Spleen (tissue), 11 donors: ENCODE measurements at regions not wholly inside any gene's neighbourhood (a gene's known extent, or its start where the extent isn't known, plus 50 kb on each side); places are given as distances from the start of the nearest gene placed in this dataset.

Experiments
- DNase-seq: peaks from one replicate; pipeline ENCODE4 v3.0.0-alpha.2; 2020
- H3K27ac ChIP-seq, 8 donors: fragments of 200-600 bp; sonication (generic) in 7 of 8; 1 replicate in 4 of 8; 2 replicates in 4 of 8; pipeline versions ENCODE4 v1.5.0 to v1.8.0; 2016 to 2021; ENCODE audit warnings: inconsistent platforms in 4 of 8, mild to moderate bottlenecking in 4 of 8, moderate library complexity in 1 of 8
- H3K27me3 ChIP-seq, 7 donors: fragments of 200-600 bp; sonication (generic) in 6 of 7; replicated peaks in 1 of 7; 1 replicate in 4 of 7; 2 replicates in 3 of 7; pipeline versions ENCODE4 v1.5.0 to v1.8.0; 2016 to 2021; ENCODE audit warnings: inconsistent platforms in 3 of 7, mild to moderate bottlenecking in 1 of 7
- H3K36me3 ChIP-seq, 6 donors: fragments of 200-600 bp; sonication (generic) in 5 of 6; 1 replicate in 4 of 6; 2 replicates in 2 of 6; pipeline versions ENCODE4 v1.5.0 to v1.8.0; 2016 to 2021; ENCODE audit warnings: inconsistent platforms in 2 of 6
- H3K4me1 ChIP-seq, 6 donors: fragments of 200-600 bp; sonication (generic) in 5 of 6; 1 replicate in 3 of 6; 2 replicates in 3 of 6; pipeline versions ENCODE4 v1.5.0 to v1.8.0; 2016 to 2021; ENCODE audit warnings: inconsistent platforms in 3 of 6
- H3K4me3 ChIP-seq, 8 donors: fragments of 200-600 bp; sonication (generic) in 7 of 8; 1 replicate in 4 of 8; 2 replicates in 4 of 8; pipeline versions ENCODE4 v1.5.0 to v1.8.0; 2016 to 2021; ENCODE audit warnings: inconsistent platforms in 4 of 8, mild to moderate bottlenecking in 4 of 8, moderate library complexity in 2 of 8
- H3K9me3 ChIP-seq, 8 donors: fragments of 200-600 bp; sonication (generic) in 7 of 8; 1 replicate in 4 of 8; 2 replicates in 4 of 8; pipeline versions ENCODE4 v1.5.0 to v1.8.0; 2016 to 2021; ENCODE audit warnings: inconsistent platforms in 4 of 8
- POLR2A ChIP-seq, 3 donors: fragments of 450-650 bp; IDR thresholded peaks; one replicate each; pipeline ENCODE4 v1.5.1; 2017; ENCODE audit warnings: antibody characterized with exemption in 3 of 3, mild to moderate bottlenecking in 1 of 3
- POLR2AphosphoS5 ChIP-seq, 3 donors: sonication (generic); formaldehyde crosslinking; IDR thresholded peaks; one replicate each; pipeline ENCODE4 v1.5.1; 2017; ENCODE audit warnings: antibody characterized with exemption in 3 of 3
- WGBS, 5 donors: extraction: QIAGEN DNeasy Blood & Tissue Kit in 3 of 5; methylation state at CpG; one replicate each; pipeline versions ENCODE4 v1.1.5 to v1.1.7; 2013 to 2018; 5-methylcytosine and 5-hydroxymethylcytosine counted together
- intact Hi-C: fragments of 100-400 bp; cut with DNase I; formaldehyde crosslinking; loops from one replicate; pipeline ENCODE4 v1.15.0; 2023; ENCODE audit warnings: low total_unique reads
- TF ChIP-seq, protein P1 (sequence below), 11 experiments: fragments of 200-600 bp in 7 of 11; fragments of 450-650 bp in 4 of 11; sonication (generic) in 4 of 11; IDR thresholded peaks in 8 of 11; conservative IDR thresholded peaks in 3 of 11; 1 replicate in 7 of 11; 2 replicates in 4 of 11; pipeline versions ENCODE4 v1.4.0 to v1.8.0; 2016 to 2021; ENCODE audit warnings: antibody characterized with exemption in 11 of 11, inconsistent platforms in 4 of 11, mild to moderate bottlenecking in 1 of 11
- donor health status: healthy with polysubstance abuse.
- donor health status: DM: no; HTN: no; CAD: no; lungs with moderate emphysema.
- donor health status: DM: no; HTN: no; CAD: no.
- donor health status: Bipolar disorder and iron deficiency.
- donor health status: healthy.
- donor health status: DM: no; HTN: no; CAD: no.
- donor health status: DM: yes; HTN: yes; CAD: no.

DNA sequence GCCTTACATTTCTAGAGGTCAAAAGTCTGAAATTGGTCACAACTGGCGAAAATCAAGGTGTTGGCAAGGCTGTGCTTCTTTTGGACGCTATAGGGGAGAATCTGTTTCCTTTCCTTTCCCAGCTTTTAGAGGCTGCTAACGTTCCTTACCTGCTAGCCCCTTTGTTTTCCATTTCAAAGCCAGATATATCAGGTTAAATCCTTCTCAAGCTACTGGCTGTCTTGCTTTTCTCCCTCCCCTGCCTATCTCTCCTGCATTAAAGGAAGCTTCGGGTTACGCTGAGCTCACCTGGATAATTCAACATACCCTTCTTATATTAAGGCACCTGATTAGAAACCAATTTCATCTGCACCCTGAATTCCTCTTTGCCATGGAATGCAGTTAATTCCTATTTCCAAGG, 1569.7 kb upstream of the SLC10A2 start:
- intact Hi-C loops = no loop called here
- H3K27ac ChIP-seq = no peak overlapping the region
- DNase-seq = no peak
- WGBS, 5 donors = 63 to 80% (median 71%) methylated on average over 5 of the region's 5 CpGs
- H3K4me1 ChIP-seq = no peaks in the 10 kb centered on the region
- no peaks in the 10 kb centered on the region for H3K9me3 ChIP-seq
- TF ChIP-seq POLR2AphosphoS5 (IDR thresholded peaks at IDR 0.05) = no peak
- TF ChIP-seq, protein P1, sequence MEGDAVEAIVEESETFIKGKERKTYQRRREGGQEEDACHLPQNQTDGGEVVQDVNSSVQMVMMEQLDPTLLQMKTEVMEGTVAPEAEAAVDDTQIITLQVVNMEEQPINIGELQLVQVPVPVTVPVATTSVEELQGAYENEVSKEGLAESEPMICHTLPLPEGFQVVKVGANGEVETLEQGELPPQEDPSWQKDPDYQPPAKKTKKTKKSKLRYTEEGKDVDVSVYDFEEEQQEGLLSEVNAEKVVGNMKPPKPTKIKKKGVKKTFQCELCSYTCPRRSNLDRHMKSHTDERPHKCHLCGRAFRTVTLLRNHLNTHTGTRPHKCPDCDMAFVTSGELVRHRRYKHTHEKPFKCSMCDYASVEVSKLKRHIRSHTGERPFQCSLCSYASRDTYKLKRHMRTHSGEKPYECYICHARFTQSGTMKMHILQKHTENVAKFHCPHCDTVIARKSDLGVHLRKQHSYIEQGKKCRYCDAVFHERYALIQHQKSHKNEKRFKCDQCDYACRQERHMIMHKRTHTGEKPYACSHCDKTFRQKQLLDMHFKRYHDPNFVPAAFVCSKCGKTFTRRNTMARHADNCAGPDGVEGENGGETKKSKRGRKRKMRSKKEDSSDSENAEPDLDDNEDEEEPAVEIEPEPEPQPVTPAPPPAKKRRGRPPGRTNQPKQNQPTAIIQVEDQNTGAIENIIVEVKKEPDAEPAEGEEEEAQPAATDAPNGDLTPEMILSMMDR (IDR thresholded peaks at IDR 0.05 in 8 of 11, conservative IDR thresholded peaks at IDR 0.05 in 3 of 11) = no peak
- no peak for TF ChIP-seq POLR2A (IDR thresholded peaks at IDR 0.05)
- no peak overlapping the region for H3K4me3 ChIP-seq
- H3K36me3 ChIP-seq = no peaks in the 10 kb centered on the region
- H3K27me3 ChIP-seq = no peaks in the 10 kb centered on the region

DNA sequence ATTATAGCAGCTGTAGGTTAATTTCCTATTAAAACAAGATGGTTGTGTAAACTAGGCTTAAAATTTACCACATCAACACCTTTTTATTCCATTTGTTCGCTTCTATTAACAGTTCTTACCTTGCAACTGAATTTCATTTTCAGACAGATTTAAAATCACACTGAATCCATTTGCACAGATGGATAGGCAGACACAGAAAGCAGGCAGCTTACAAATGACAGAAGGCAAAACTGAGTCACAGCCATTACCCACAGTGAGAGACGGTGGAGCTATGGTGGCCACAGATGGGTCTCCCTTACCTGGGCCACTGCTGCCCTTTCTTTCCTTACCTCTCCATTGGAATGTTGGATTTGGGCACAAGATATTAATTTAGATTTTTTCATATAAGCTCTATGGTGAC, 1567.8 kb upstream of the SLC10A2 start:
- Histone ChIP-seq H3K9me3 (no peaks in the 10 kb centered on the region), H3K4me3 (no peak overlapping the region), H3K27me3 (no peaks in the 10 kb centered on the region), H3K27ac (no peak overlapping the region), H3K36me3 (no peaks in the 10 kb centered on the region), H3K4me1 (no peaks in the 10 kb centered on the region)
- intact Hi-C loops = no loop called here
- 82 to 91% (median 86%) methylated on average over 2 of the region's 2 CpGs for WGBS, 5 donors
- no peak for TF ChIP-seq POLR2A (IDR thresholded peaks at IDR 0.05)
- TF ChIP-seq POLR2AphosphoS5 (IDR thresholded peaks at IDR 0.05) = no peak
- TF ChIP-seq, protein P1 (IDR thresholded peaks at IDR 0.05 in 8 of 11, conservative IDR thresholded peaks at IDR 0.05 in 3 of 11) = no peak
- no peak for DNase-seq

DNA sequence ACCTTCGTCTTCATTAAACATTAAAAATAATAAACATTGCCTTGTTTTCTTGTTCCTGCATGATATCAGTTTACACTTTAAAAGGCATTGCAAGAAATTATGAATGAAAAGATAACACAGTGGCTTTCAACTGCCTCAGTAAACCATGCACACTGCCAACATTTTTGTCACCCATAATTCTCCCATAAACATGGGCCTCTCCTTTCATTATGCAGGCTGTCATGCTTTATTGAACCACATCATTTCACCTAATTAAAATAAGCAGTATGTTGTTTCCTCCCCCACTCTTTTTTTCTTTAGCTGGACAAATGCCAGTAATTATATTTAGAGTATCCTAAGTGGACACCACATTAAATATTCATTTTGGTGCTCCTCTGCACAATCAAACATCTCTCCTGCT, 1566.5 kb upstream of the SLC10A2 start:
- no peaks in the 10 kb centered on the region for H3K9me3 ChIP-seq
- no peak overlapping the region for H3K27ac ChIP-seq
- H3K27me3 ChIP-seq = no peaks in the 10 kb centered on the region
- no peaks in the 10 kb centered on the region for H3K4me1 ChIP-seq
- no peak overlapping the region for H3K4me3 ChIP-seq
- TF ChIP-seq POLR2AphosphoS5 (IDR thresholded peaks at IDR 0.05) (no peak), POLR2A (IDR thresholded peaks at IDR 0.05) (no peak)
- TF ChIP-seq, protein P1 (IDR thresholded peaks at IDR 0.05 in 8 of 11, conservative IDR thresholded peaks at IDR 0.05 in 3 of 11) = no peak
- DNase-seq = no peak
- WGBS, 5 donors = 56 to 88% (median 81%) methylated on average over 1 of the region's 1 CpG
- intact Hi-C loops = no loop called here
- no peaks in the 10 kb centered on the region for H3K36me3 ChIP-seq

DNA sequence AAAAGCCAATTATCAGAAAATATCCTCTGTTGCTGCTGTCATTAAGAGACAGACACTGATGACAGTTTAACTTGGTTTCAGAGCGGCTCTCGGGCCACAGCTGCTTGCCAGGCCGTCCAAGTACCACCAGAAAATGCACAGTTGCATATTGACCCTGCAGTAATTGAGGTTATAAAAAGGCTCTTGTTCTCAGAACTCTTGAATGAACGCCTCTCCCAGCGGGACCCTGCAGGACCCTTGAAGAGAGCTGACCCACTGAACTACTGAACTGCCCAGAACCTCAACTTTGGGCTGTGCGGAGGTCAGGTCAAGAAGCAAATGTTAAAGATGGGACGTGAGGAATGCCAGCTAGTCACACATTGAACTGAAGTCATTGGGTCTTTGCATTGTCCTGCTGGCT, 1559.0 kb upstream of the SLC10A2 start:
- TF ChIP-seq POLR2AphosphoS5 (IDR thresholded peaks at IDR 0.05) (no peak), POLR2A (IDR thresholded peaks at IDR 0.05) (no peak)
- TF ChIP-seq, protein P1 (IDR thresholded peaks at IDR 0.05 in 8 of 11, conservative IDR thresholded peaks at IDR 0.05 in 3 of 11) = no peak
- Histone ChIP-seq H3K4me3 (no peak overlapping the region), H3K4me1 (no peaks in the 10 kb centered on the region), H3K36me3 (no peaks in the 10 kb centered on the region), H3K9me3 (no peaks in the 10 kb centered on the region), H3K27me3 (no peaks in the 10 kb centered on the region), H3K27ac (no peak overlapping the region)
- 78 to 85% (median 81%) methylated on average over 7 of the region's 7 CpGs for WGBS, 5 donors
- DNase-seq = no peak
- intact Hi-C loops = no loop called here
